ENCODE measurements at regions not wholly inside any gene's neighbourhood (a gene's known extent, or its start where the extent isn't known, plus 50 kb on each side); places are given as distances from the start of the nearest gene placed in this dataset.

DNA sequence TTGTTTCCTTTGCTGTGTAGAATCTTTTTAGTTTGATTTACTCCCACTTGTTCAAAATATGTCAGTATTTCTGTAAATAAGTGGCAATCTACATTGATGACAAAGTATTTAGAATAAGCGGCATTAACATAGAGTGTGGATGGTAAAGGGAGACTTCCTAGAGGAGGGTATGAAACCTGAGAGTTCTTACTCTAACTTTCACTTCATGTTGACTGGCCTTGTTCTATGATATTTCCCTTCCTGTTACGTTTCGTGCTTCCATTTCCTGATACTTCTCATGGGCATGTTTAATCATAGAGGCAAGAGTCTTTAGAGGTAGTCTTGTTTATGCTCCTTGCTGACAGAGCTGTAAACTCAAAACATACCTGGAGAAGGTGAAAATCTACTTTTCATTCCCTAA lies 408.9 kb downstream of the GLUD2 start:
- no peak for TF ChIP-seq YY1 (tag by site-specific recombination; IDR thresholded peaks at IDR 0.05)
- TF ChIP-seq, protein P1, sequence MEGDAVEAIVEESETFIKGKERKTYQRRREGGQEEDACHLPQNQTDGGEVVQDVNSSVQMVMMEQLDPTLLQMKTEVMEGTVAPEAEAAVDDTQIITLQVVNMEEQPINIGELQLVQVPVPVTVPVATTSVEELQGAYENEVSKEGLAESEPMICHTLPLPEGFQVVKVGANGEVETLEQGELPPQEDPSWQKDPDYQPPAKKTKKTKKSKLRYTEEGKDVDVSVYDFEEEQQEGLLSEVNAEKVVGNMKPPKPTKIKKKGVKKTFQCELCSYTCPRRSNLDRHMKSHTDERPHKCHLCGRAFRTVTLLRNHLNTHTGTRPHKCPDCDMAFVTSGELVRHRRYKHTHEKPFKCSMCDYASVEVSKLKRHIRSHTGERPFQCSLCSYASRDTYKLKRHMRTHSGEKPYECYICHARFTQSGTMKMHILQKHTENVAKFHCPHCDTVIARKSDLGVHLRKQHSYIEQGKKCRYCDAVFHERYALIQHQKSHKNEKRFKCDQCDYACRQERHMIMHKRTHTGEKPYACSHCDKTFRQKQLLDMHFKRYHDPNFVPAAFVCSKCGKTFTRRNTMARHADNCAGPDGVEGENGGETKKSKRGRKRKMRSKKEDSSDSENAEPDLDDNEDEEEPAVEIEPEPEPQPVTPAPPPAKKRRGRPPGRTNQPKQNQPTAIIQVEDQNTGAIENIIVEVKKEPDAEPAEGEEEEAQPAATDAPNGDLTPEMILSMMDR (tag by site-specific recombination; IDR thresholded peaks at IDR 0.05), result no peak
- TF ChIP-seq, protein P2, sequence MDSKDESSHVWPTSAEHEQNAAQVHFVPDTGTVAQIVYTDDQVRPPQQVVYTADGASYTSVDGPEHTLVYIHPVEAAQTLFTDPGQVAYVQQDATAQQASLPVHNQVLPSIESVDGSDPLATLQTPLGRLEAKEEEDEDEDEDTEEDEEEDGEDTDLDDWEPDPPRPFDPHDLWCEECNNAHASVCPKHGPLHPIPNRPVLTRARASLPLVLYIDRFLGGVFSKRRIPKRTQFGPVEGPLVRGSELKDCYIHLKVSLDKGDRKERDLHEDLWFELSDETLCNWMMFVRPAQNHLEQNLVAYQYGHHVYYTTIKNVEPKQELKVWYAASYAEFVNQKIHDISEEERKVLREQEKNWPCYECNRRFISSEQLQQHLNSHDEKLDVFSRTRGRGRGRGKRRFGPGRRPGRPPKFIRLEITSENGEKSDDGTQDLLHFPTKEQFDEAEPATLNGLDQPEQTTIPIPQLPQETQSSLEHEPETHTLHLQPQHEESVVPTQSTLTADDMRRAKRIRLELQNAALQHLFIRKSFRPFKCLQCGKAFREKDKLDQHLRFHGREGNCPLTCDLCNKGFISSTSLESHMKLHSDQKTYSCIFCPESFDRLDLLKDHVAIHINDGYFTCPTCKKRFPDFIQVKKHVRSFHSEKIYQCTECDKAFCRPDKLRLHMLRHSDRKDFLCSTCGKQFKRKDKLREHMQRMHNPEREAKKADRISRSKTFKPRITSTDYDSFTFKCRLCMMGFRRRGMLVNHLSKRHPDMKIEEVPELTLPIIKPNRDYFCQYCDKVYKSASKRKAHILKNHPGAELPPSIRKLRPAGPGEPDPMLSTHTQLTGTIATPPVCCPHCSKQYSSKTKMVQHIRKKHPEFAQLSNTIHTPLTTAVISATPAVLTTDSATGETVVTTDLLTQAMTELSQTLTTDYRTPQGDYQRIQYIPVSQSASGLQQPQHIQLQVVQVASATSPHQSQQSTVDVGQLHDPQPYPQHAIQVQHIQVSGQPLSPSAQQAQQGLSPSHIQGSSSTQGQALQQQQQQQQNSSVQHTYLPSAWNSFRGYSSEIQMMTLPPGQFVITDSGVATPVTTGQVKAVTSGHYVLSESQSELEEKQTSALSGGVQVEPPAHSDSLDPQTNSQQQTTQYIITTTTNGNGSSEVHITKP (tag by site-specific recombination; IDR thresholded peaks at IDR 0.05), result no peak
- no peak for TF ChIP-seq ZNF138 (tag by site-specific recombination; IDR thresholded peaks at IDR 0.05; ENCODE audit: borderline replicate concordance)
- TF ChIP-seq ZNF341 (tag by site-specific recombination; IDR thresholded peaks at IDR 0.05; ENCODE audit: low read depth), result no peak
- TF ChIP-seq ZNF600 (tag by site-specific recombination; IDR thresholded peaks at IDR 0.05), result no peak
- no peak for TF ChIP-seq ZNF140 (tag by site-specific recombination; IDR thresholded peaks at IDR 0.05)
- TF ChIP-seq SP2 (tag by site-specific recombination; IDR thresholded peaks at IDR 0.05), result no peak
- no peak for TF ChIP-seq ZNF174 (tag by site-specific recombination; IDR thresholded peaks at IDR 0.05)
- TF ChIP-seq MZF1 (tag by site-specific recombination; IDR thresholded peaks at IDR 0.05; ENCODE audit: borderline replicate concordance), result no peak
- TF ChIP-seq ZNF146 (tag by site-specific recombination; IDR thresholded peaks at IDR 0.05), result no peak
- TF ChIP-seq ZFP37 (tag by site-specific recombination; IDR thresholded peaks at IDR 0.05), result no peak
- TF ChIP-seq PRDM1 (tag by site-specific recombination; IDR thresholded peaks at IDR 0.05), result no peak
- no peak for TF ChIP-seq ZNF274 (IDR thresholded peaks at IDR 0.05; ENCODE audit: low read length)
- no peak for TF ChIP-seq ZNF274 (tag by site-specific recombination; IDR thresholded peaks at IDR 0.05; ENCODE audit: borderline replicate concordance)
